Mammary epithelial cell (primary cell): ENCODE measurements at regions not wholly inside any gene's neighbourhood (a gene's known extent, or its start where the extent isn't known, plus 50 kb on each side); places are given as distances from the start of the nearest gene placed in this dataset.

Experiments used
- CTCF ChIP-seq, 2 donors: IDR thresholded peaks in 1 of 2; conservative IDR thresholded peaks in 1 of 2; 2 replicates each; pipeline ENCODE4 v1.5.1; 2011 to 2012; ENCODE audit warnings: inconsistent platforms in 2 of 2, low read length in 2 of 2, mild to moderate bottlenecking in 2 of 2, control low read depth in 1 of 2, low read depth in 1 of 2; ENCODE audit not compliant: insufficient read depth in 1 of 2; ENCODE audit errors: extremely low read depth in 1 of 2
- EZH2 ChIP-seq: IDR thresholded peaks from 2 replicates; pipeline ENCODE4 v1.6.1; 2012; ENCODE audit warnings: low read length, inconsistent platforms, borderline replicate concordance

GRCh38 chr16:7177875-7178274 is 154.8 kb upstream of the RBFOX1 start:
- TF ChIP-seq CTCF (conservative IDR thresholded peaks at IDR 0.05 in 1 of 2, IDR thresholded peaks at IDR 0.05 in 1 of 2; ENCODE audit: extremely low read depth in 1 of 2, insufficient read depth in 1 of 2, low read depth in 1 of 2, low read length in 2 of 2) (no peak), EZH2 (no peak)
